ENCODE measurements at regions not wholly inside any gene's neighbourhood (a gene's known extent, or its start where the extent isn't known, plus 50 kb on each side); places are given as distances from the start of the nearest gene placed in this dataset.

DNA sequence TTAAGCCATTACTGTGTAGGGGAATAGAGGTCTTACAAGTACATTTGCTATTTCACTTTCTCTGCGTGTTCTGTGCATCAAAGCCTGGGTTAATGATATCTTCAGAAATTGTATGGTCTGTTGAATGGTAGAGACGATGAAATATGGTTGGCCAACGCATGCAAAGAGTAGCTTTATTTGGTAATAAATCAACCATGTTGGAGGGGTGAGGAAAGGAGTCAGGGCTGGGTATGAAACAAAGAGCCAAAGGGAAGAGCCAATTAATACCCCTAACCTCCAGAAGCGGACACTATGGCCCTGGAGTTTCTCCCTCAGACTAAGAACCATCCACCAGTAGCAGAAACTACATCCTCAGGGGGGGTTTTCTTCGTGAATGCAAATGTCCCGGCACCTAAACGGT is 1974.0 kb upstream of the WWC1 start:
- H3K36me3 ChIP-seq: no peaks in the 10 kb centered on the region
- H3K27ac ChIP-seq: no peak overlapping the region
- no peak overlapping the region for H3K4me3 ChIP-seq
- no peaks in the 10 kb centered on the region for H3K27me3 ChIP-seq (replicated peaks in 1 of 7)
- intact Hi-C loops (cut with DNase I; ENCODE audit: low total_unique reads): no loop called here
- no peaks in the 10 kb centered on the region for H3K4me1 ChIP-seq
- no peak for DNase-seq
- TF ChIP-seq POLR2A (IDR thresholded peaks at IDR 0.05): no peak
- no peak for TF ChIP-seq POLR2AphosphoS5 (IDR thresholded peaks at IDR 0.05)
- TF ChIP-seq, protein P1, sequence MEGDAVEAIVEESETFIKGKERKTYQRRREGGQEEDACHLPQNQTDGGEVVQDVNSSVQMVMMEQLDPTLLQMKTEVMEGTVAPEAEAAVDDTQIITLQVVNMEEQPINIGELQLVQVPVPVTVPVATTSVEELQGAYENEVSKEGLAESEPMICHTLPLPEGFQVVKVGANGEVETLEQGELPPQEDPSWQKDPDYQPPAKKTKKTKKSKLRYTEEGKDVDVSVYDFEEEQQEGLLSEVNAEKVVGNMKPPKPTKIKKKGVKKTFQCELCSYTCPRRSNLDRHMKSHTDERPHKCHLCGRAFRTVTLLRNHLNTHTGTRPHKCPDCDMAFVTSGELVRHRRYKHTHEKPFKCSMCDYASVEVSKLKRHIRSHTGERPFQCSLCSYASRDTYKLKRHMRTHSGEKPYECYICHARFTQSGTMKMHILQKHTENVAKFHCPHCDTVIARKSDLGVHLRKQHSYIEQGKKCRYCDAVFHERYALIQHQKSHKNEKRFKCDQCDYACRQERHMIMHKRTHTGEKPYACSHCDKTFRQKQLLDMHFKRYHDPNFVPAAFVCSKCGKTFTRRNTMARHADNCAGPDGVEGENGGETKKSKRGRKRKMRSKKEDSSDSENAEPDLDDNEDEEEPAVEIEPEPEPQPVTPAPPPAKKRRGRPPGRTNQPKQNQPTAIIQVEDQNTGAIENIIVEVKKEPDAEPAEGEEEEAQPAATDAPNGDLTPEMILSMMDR (IDR thresholded peaks at IDR 0.05 in 8 of 11, conservative IDR thresholded peaks at IDR 0.05 in 3 of 11): no peak
- peaks cover 0 to 13% (median 0%) of the 10 kb centered on the region in 8 donors for H3K9me3 ChIP-seq
- 71 to 86% (median 76%) methylated on average over 7 of the region's 7 CpGs for WGBS, 5 donors

DNA sequence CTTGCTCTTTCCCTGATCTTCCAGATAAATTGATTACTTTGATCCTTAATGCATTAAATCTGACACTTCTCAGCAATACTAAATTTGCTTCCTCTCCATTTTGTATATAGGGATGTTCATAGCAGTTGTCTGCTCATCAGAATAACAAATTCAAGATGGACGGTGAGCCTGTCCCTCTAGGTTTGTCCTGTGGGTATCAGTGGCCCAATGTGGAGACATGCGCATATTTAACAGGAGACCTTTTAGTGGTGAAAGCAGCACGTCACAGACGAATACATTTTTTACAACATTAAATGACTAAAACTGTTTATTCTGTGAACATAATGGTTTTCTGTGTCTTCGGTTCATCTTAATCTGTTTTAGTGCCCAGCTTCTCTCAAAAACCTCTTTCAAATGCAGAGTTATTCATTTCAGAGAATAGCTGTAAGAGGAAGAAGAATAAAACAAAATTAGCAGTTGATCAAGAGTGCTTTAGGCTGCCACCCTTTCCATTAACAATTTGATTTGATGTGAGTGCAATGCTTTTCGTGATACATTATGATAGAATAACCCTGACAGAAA is 1970.4 kb upstream of the WWC1 start:
- Histone ChIP-seq H3K27me3 (replicated peaks in 1 of 7) (no peaks in the 10 kb centered on the region), H3K9me3 (peaks cover 0 to 13% (median 0%) of the 10 kb centered on the region in 8 donors), H3K27ac (no peak overlapping the region), H3K4me3 (no peak overlapping the region), H3K4me1 (no peaks in the 10 kb centered on the region), H3K36me3 (no peaks in the 10 kb centered on the region)
- no peak for DNase-seq
- intact Hi-C loops (cut with DNase I; ENCODE audit: low total_unique reads): no loop called here
- no peak for TF ChIP-seq POLR2A (IDR thresholded peaks at IDR 0.05)
- TF ChIP-seq, protein P1 (IDR thresholded peaks at IDR 0.05 in 8 of 11, conservative IDR thresholded peaks at IDR 0.05 in 3 of 11): no peak
- TF ChIP-seq POLR2AphosphoS5 (IDR thresholded peaks at IDR 0.05): no peak
- WGBS, 5 donors: 64 to 70% (median 68%) methylated on average over 6 of the region's 6 CpGs

- no peaks in the 10 kb centered on the region for H3K4me1 ChIP-seq
- H3K27ac ChIP-seq: no peak overlapping the region
- no peaks in the 10 kb centered on the region for H3K36me3 ChIP-seq
- WGBS, 5 donors: 37 to 54% (median 47%) methylated on average over 6 of the region's 6 CpGs
- peaks cover 0 to 6% (median 0%) of the 10 kb centered on the region in 8 donors for H3K9me3 ChIP-seq
- no peaks in the 10 kb centered on the region for H3K27me3 ChIP-seq (replicated peaks in 1 of 7)
- TF ChIP-seq, protein P1 (IDR thresholded peaks at IDR 0.05 in 8 of 11, conservative IDR thresholded peaks at IDR 0.05 in 3 of 11): no peak
- TF ChIP-seq POLR2A (IDR thresholded peaks at IDR 0.05) (no peak), POLR2AphosphoS5 (IDR thresholded peaks at IDR 0.05) (no peak)
- intact Hi-C loops (cut with DNase I; ENCODE audit: low total_unique reads): no loop called here
- DNase-seq: no peak
- no peak overlapping the region for H3K4me3 ChIP-seq
Measured at GRCh38 chr5:166324372-166324771, 1967.1 kb upstream of the WWC1 start.

GRCh38 chr5:166329149-166329800 is 1962.2 kb upstream of the WWC1 start:
- no peaks in the 10 kb centered on the region for H3K27me3 ChIP-seq (replicated peaks in 1 of 7)
- no peaks in the 10 kb centered on the region for H3K36me3 ChIP-seq
- H3K27ac ChIP-seq: no peak overlapping the region
- H3K9me3 ChIP-seq: no peaks in the 10 kb centered on the region
- no peak for DNase-seq
- TF ChIP-seq, protein P1 (IDR thresholded peaks at IDR 0.05 in 8 of 11, conservative IDR thresholded peaks at IDR 0.05 in 3 of 11): no peak
- TF ChIP-seq POLR2A (IDR thresholded peaks at IDR 0.05) (no peak), POLR2AphosphoS5 (IDR thresholded peaks at IDR 0.05) (no peak)
- intact Hi-C loops (cut with DNase I; ENCODE audit: low total_unique reads): no loop called here
- no peaks in the 10 kb centered on the region for H3K4me1 ChIP-seq
- WGBS, 5 donors: 83 to 94% (median 89%) methylated on average over 9 of the region's 9 CpGs
- no peak overlapping the region for H3K4me3 ChIP-seq
